NCI-H1105 (cell line): ENCODE measurements at regions not wholly inside any gene's neighbourhood (a gene's known extent, or its start where the extent isn't known, plus 50 kb on each side); places are given as distances from the start of the nearest gene placed in this dataset.
A peak's percentile ranks its signal among the peaks of the same experiment; 100 is the strongest.
"Not testable (repeated sequence)": the region's sequence is repeated elsewhere in the genome, so short reads cannot be mapped to it uniquely, and the experiment has no call there.

Source experiments
- DNase-seq: peaks from one replicate; lab custom pipeline; 2025; lab: John Stamatoyannopoulos, UW

DNA sequence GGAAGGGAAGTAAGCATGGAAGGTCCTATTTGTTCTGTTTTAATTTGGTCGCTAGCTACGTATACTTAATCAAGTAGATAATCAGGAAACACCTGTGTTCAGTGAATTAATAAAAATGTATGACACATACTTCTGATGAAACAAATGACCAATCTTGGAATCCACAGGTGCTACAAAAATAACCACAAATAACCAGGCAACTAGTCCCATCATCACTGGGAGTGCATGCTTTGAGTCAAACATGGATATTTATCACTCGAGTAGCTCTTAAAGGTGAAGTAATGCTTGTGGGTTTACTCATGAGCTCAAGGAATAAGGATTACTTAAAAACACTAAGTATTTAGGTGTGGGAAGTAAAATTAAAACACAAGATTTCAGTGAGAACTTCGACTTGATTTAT, 285.6 kb upstream of the ID4 start:
- DNase-seq, result no peak

DNA sequence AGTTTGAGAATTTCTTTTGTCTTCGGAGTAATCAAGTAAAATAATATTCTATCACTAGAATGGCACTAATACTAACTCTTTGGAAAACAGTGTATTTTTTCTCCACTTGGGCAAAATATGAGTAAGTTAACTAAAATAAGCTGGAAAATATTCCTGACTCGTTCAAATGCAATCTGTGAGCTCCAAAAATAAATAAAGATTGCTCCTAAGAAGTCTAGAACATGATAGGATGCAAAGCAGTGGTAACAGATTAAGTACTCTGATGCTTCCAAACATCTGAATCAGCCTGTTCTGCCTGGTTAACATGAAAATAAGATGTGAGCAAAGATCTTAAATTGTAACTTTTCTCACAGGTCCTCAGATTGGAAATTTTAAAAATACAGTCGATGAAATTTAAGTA, 285.1 kb upstream of the ID4 start:
- no peak for DNase-seq

DNA sequence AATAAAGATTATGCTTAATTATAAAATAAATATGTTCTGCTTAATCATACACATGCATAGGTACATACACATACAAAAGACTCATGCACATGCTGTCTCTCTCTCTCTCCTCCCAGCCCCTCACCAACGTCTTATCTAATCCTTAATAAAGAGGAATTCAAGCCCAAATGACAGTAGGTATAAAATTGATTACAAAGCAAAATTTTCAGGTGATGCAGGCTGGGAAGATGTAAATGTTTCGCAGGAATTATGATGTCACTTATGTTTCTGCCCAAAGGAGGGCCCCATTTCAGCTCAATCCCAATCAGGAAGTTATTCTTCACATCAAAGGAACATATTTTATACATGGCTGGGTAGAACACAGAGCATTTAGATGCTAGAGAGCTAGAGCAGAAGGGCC, 284.6 kb upstream of the ID4 start:
- DNase-seq, result no peak

DNA sequence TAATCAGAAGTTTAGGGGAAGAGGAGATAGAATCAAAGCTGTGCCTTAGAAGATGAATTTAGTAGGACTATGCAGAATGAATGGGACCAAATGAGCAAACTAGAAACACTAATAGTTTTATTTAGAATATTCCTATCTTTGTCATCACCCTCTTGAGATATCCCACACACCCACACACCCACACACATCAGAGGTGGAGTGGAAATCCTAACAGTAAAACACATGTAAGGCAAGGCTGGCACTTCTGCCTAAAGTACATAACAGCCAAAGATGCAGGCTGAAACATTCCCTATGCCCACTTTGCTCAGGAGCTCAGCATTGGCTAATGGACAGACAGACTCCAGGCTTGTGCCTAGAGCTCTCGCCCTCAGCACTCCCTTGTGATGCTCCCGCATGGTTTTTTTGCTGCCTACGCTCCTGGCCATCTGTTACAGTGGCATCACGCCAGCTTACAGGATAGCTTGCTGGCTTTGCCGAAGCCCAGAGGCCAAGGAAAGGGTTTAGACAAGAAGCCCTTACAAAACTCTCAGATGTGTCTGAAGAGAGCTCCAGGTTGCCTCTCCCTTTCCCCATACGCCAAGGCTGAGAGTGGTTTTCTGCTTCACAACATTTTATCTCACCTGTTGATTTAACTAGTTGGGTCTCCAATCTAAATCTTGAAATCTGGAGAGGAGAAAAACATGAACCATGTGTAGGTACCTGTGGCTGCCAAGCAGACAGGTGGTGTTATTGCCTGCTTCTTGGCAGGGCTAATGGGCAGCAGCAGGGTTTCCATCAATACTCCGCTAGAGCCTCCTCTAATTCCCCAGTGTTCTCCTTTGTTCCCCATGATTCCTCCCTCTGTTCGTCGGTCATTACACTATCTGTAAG, 282.6 kb upstream of the ID4 start:
- peak; percentile 97 for DNase-seq

DNA sequence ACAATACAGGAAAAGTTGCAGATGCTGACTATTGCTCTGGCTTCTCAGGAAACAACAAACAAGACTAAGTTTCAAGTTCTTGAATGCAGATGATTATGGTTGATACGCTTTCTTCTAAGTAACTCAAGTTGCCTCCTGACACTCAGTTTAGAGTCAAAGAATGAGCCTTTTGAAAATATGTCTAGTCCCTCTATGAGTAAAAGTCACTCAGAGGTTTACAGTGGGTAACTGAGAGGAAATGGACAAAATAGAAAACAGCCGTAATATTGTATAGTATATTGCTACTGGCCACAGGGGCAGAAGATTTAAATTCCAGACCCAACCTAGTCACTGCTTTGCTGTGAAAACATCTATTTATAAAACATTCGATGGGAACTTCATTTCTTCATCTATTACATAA, 280.0 kb upstream of the ID4 start:
- no peak for DNase-seq

DNA sequence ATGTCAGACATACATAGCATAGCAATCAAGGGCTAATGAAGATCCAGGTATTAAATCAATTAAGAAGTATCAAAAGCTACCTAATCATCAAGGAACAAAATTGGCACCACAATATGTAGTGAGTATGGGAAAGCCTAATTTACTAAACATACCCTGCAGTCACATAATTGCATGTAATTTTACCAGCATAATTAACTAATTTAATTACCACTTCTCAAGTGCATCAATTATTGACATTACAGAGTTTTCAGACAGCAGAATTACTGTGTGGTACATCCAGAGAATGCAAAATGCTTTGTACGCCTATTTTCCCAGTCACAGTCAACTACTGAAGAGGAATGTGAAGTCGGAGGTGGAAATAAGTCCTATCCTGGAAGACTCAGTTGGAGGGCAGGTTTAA, 279.0 kb upstream of the ID4 start:
- peak; percentile 79 for DNase-seq

DNA sequence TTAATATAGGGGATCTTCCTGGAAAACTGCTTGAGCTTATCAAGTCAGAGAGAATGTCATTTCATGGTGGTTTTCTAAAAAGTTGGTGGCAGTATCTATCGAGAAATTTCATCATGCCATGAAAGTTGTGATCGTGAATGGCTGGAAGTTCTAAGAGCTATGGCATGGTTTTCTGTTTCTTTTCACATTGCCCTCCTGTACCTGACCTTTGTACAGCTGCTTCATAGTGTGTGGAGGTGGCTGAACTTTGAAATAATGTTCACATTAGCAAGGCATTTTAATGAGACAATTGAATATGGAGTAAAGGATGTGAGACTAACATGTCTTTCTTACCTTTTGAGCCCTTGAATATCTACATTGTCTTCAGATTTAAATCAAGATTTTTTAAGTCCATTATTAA, 278.2 kb upstream of the ID4 start:
- no peak for DNase-seq

DNA sequence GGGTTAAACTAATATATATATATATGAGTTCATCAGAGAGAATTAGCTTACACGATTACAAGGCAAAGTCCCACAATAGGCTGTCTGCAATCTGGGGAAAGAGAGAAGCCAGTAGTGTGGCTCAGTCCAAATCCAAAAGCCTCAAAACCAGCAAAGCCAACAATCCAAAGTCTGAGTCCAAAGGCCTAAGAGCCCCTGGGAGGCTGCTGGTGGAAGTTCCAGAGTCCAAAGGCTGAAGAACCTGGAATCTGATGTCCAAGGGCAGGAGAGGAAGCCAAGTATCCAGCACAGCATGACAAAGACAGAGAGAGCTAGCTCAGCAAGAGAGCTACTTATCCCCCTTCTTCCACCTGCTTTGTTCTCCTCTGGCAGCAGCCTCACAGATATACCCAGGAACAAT, 274.7 kb upstream of the ID4 start:
- DNase-seq, result no peak

DNA sequence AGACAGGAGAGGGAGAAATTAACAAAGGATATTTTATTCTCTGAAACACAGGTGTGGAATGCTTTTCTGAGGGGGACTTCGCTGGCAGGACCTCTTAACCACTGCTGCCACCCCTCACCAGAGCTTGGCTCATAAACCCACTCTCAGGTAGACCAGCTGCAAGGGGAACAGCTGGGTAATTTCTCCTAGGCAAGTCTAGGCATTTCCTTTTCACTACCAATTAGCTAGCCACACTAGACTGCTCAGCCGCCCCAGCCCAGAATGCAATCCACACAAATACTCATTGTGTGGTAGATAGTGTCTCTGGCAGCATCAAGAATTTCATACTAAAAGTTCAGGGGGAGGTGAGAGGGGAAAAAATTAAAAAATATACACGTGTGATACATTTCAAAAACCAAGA, 267.6 kb upstream of the ID4 start:
- peak; percentile 97 for DNase-seq

DNA sequence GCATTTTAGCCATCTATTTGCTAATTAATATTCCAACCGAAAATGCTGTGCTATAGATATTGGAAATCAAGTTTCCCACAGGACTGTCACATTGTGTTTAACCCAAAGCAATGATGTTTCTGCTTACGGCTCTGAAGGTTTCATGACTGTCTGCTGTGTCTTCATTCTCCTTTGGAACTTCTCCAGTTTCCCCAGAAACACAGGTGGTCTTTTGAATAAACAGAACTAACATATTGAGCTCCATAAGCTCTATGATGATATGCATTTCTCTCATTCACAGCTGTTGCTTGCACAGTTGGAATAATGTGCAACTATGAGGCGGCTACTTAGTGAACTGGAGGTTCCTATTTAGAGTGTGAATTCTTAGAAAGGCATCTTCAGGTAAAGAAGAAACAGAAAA, 266.0 kb upstream of the ID4 start:
- no peak for DNase-seq

DNA sequence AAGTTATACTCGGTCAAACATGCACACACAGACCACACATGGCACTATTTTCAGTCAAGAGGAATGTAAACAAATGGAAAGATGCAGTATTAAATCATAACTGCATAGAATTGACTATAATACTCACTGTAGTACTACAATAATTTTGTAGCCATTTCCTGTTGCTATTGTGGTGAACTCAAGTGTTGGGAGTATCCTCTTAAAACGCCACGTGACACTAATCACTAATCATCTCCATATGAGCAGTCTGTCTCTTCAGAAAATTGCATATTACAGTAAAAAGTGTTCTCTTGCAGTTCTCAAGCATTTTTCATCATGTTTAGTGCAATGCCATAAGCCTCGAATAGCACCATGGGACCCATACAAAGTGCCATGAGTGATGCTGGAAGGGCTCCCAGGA, 258.7 kb upstream of the ID4 start:
- DNase-seq, result no peak

DNA sequence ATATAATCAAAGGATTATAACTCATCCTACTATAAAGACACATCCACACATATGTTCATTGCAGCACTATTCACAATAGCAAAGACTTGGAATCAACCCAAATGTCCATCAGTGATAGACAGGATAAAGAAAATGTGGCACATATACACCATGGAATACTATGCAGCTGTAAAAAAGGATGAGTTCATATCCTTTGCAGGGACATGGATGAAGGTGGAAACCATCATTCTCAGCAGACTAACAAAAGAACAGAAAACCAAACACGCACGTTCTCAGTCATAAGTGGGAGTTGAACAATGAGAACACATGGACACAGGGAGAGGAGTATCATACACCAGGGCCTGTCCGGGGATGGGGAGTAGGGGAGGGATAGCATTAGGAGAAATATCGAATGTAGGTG, 253.0 kb upstream of the ID4 start:
- DNase-seq, result not testable (repeated sequence)

DNA sequence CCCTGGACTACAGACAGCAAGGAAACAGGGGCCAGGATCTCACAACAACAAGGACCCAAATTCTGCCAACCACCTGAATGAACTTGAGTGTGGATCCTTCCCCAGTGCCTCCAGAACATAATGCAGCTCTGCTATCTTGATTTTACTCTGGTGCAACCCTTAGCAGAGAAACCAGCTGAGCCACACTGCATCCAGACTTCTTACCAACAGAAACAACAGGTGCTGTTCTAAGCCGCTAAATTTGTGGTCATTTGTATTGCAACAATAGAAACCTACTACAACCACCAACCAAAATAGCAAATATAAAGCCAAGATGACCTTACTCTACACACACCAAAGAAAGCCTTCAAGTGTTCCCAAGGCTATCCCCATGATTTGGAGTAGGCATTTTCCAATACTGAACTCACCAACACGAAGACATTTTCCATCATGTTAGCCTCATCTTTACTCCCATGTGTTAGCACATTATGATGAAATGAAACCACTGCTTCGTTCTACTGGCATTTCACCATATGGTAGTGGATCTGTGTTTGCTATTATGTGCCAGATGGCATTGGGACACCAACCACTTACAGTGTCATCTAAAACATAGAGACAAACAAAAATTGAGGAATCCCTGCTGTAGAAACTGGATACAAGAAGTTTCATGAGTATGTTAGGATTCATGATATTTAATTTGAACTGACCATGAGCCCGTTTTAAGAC, 249.8 kb upstream of the ID4 start:
- no peak for DNase-seq

DNA sequence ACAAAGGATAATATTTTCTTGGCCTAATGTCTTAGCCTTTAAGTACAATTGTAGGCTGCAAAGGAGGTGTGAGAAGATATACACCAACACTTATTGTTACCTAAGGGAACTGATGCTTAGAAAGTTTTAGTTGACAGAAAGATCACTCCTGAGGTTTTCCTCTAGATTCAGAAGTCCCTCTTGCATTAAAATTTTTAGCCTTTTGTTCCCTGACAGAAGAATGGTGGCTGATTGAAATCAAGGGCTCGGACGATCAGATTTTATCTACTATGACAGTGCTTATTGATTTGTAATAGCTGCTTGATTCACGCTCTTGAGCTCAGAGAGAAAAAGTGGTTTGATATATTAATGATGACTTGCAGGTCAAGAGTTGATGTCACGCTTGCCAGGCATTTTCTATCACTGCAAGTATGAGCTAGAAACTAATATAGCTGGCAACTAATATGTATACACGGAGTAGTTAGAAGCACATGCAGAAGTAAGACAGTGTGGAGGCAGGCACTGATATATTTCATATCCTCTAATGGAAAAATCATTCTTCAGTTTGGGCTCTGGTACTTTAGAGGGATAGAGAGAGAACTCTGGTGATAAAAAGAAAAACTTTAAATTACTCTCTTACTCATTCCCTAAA, 246.6 kb upstream of the ID4 start:
- no peak for DNase-seq

DNA sequence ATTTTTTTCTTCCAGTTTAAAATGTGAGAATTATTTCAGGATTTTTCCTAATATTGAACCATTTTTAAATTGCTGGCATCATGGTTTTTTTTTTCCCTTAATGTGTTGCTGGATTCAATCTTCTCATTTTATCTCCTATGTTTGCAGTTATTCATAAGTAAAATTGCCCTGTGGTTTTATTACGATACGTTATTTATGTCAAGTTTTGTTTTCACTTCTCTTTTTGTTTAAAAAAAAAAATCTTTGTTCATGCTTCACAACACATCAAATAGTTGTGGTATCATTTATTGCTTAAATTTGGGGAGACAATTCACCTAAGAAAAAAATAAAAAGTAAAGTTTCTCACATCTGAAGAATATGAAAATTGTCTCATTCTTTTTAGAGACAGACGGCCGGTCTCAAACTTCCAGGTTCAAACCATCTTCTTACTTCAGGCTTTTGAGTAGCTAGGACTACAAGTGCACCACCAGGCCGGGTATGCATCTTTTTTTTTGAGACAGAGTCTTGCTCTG, 239.3 kb upstream of the ID4 start:
- DNase-seq, result no peak

DNA sequence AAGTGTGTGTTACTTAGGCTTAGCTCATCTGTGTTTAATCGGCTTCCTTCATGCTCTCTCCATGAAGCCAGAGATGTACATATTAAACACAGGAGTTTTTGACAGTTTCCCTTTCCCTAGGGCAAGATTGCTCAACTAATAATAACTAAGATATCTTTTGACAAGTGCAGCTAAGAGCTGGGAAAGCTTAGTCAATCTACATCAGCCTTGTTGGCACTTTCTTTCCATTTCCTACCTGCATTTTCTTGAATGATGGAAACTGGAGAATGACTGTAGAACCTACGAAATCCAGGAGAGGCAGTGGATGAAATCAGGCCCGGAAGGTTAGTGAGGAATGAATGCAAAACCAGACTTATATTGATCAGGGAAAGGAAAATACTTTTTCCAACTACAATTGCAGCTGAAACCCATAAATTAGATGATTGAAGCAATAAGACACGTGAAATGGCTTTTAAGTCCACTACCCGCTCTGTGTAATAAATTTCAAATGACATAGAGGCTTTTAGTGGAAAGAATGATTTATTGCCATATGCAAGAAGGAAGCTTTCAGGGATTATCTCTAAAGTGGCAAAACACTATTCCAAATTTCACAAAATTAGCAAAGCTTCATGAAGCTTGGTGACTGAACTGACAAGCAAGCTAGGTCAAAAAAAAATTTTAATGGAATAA, 237.2 kb upstream of the ID4 start:
- no peak for DNase-seq

DNA sequence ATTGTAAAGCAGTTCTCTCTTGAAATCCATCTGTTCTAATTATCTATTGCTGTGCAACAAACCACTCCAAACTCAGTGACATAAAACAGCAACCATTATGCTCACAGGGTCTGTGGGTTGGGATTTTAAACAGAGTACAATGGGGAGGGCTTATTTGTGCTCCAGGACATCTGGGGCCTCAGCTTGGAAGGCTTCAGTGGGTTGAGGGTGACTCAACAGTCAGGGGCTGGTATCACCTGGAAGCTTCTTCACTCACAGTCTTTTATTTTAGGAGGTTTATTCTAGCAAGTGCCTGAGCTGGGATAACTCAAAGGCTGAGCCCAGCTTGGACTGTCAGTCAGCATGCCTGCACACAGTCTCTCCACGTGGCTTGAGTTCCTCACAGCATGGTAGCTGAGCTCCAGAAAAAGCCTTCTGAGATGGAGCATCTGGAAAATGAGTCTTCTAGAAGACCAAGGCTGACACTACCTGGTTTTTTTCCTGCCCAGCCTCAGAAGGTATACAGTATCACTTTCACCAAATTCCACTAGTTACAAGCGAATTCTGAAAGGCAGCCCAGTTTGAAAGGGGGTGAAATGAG, 234.6 kb upstream of the ID4 start:
- DNase-seq, result peak; percentile 22

DNA sequence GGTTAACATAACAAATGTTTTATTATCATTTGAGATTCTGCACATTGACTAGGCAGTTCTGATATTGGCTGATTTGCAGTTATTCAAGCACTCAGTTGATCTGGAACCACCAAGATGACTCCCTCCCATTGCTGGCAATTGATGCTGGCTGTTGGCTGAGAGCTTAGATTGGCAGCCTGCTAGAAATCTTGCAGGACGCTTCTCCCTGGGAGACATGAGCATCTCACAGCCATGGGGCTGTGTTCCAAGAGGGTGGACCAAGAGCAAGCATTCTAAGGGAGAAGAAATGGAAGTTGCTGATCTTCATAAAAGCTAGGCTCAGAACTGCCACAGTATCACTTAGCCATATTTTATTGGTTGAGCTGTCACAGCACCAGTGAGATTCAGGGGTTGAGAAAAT, 233.4 kb upstream of the ID4 start:
- DNase-seq, result no peak

DNA sequence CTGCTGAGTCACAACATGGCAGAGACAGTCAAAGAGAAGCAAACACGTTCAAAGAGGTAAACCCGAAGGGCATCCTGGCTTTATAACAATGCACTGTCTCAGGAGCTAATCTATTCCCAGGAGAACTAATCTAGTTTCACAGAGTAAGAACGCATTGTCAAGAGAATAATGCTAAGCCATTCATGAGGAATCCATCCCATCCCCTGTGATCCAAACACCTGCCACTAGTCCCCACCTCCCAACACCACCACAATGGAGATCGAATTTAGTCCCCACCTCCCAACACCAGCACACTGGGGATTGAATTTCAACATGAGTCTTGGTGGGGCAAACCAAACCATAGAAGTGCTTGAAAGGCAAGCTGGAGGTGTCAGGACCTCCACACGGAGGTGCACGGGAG, 231.5 kb upstream of the ID4 start:
- no peak for DNase-seq

DNA sequence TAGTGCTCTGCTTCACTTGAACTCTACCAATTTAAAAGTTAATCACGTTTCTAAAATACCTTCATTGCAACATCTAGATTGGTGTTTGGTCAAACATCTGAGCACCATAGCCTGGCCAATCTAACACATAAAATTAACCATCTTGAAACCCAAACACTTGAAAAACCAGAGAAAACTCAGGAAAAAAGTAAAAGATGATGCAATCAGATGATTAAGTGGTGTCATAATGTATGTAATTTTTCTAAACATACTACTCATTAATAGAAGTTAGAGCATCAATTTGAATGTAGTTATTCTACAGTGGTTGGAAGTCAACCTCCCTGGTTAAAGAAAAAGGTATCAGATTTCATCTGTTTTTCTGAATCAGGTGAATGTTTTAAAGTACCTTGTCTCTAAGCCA, 228.6 kb upstream of the ID4 start:
- no peak for DNase-seq

DNA sequence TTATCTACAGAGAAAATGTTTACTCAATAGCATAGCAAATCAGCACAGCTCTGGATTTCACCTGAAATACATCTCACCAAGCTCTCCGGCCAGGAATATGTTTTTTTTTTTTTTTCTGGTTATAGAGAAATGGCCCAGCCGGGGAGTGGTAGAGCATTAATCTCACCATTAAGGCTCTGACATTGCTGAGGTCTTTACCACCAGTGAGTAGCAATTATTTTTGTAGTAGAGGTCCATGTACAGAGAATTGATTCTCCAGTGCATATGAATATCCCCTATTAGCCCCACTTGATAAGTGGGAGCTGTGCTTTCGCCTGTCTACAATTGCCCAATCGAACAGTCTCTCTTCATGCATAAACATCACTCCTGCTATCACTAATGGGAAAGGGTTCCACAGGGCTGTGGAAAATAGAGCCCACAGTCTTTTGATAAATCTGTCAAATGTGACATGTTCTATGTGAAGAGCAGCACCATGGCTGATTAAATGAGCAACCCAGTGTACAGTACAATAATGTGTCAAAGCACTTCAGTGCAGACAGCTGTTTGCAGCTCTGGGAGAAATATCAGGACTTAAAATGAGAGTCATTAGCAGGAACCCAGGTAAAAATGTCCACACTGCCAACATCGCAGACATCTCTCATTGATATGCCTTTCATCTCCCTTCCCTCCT, 227.1 kb upstream of the ID4 start:
- no peak for DNase-seq
